ENCODE measurements at regions not wholly inside any gene's neighbourhood (a gene's known extent, or its start where the extent isn't known, plus 50 kb on each side); places are given as distances from the start of the nearest gene placed in this dataset.
"Not testable (repeated sequence)": the region's sequence is repeated elsewhere in the genome, so short reads cannot be mapped to it uniquely, and the experiment has no call there.

DNA sequence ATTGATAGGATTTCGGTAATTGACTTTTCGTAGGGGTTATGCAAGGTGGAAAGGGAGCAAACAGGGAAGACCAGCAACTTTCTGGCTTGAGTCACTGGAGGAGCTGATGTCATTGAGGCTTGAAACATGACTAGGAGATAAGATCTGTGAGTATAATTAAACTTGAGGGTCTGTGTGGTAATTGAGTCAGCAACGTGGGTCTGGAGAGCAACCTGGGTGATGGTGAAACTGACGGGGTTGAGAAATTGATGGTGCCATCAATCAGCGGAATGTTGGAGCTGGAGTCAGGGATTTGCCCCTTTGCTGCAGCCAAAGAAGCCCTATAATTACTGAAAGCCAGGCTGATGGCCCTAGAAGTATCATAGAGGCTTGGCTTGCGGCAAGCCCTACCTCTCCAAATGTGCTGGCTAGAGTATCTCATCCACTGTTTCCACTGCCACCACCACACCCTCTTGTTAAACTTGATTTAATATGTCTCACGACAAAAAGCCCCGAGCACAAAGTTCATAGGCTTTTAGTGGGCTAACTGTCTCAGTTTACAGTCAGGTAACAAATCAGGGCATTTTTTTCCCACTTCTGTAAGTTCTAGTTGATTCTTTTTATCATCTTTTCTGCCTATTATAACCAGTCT lies 186.9 kb upstream of the ELAC2 start:
- DNase-seq, result no peak

GRCh38 chr17:13202835-13203234 lies 185.0 kb upstream of the ELAC2 start:
- DNase-seq, result no peak

DNA sequence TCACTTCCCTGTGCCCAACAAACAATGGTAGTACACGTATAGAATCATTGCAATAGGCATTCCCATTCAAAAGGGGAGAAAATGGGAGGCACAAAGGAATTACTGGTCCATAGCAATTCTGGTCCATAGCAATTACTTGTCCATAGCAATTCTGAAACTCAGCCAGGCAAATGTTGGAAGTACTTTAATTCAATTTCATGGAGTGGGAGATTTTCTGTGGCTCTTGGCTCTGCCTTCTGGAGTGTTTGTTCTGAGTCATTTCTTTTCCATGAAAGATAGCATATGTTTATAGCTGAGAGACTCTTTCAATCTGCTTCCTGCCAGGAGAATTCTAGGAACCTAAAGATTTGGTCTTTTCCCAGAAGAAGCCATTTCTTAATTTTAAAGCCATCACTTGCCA lies 182.8 kb upstream of the ELAC2 start:
- no peak for DNase-seq

DNA sequence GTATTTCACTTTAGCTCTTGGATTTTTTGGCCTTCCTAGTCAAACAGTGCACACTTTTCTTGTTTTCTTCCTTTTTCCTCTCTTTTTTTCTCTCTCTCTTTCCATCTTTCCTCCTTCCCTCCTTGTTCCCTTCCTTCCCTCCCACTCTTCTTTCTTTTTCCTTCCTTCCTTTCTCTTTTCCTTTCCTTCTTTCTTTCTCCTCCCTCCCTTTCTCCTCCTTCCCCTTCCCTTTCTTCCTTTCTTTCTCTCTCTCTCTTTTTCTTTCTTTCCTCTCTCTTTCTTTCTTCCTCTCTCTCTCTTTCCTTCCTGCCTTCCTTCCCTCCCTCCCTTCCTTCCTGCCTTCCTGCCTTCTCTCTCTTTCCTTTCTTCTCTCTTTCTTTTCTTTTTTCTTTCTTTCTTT lies 181.6 kb upstream of the ELAC2 start:
- no peak for DNase-seq

DNA sequence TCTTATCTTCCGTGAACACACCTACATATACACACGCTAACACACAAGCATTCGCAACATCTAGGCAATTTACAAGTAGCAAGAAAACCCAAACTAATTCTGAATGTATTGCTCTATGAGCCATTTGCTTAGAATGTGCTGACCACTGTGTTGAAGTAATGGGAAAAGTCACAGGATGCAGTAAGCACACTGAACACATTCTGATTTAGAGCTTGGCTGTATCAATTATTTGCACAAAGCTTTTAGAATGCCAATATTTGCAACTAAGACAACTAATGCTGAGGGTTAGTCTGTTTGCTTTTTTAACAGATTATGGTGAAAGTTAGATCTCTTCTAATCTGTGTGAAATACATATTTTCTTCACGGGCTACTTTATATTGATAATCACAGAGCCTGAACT lies 179.8 kb upstream of the ELAC2 start:
- DNase-seq, result no peak

DNA sequence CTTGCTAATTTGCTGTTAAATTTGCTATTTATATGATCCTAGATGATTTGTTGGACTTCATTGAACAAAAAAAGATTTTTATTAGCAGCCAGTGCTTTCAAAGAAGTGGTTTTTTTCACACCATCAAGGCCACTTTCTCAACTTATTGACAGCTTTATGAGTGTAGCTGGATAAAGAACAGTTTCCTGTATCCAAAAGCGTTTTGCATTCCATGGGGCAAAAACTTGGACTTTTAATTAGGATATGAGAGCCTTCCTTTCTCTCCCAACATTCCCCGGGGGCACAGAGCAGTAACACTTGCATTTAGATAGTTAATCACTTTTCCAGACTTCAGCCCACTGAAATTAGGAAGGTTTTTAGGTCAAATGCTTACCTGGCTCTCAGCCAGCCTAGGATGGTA lies 177.1 kb upstream of the ELAC2 start:
- DNase-seq, result no peak

DNA sequence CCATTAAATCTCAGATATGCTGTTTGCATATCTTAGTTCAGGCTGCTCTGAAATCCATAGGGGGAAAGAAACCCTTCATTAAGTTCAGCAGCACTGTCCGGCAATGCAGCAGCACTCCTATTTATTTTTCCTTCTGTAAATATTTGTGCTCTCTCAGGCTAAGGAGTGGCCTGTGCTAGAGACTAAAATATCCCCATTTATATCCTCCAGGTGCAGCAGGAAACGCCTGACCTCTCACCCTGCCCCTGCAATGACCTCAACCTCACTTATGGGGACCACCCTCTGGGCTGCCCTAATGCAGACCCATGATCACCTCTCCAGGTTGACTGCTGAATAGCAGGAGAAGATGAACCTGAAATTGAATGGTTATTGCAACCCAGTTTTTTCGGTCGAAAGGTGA lies 165.0 kb upstream of the ELAC2 start:
- DNase-seq, result no peak

GRCh38 chr17:13182450-13182849 lies 164.6 kb upstream of the ELAC2 start:
- no peak for DNase-seq

GRCh38 chr17:13181683-13182082 lies 163.9 kb upstream of the ELAC2 start:
- DNase-seq, result no peak

- DNase-seq, result no peak
These were observed 158.6 kb upstream of the ELAC2 start for GRCh38 chr17:13176436-13176835.

- no peak for DNase-seq
These were observed 154.0 kb upstream of the ELAC2 start for GRCh38 chr17:13171790-13172189.

DNA sequence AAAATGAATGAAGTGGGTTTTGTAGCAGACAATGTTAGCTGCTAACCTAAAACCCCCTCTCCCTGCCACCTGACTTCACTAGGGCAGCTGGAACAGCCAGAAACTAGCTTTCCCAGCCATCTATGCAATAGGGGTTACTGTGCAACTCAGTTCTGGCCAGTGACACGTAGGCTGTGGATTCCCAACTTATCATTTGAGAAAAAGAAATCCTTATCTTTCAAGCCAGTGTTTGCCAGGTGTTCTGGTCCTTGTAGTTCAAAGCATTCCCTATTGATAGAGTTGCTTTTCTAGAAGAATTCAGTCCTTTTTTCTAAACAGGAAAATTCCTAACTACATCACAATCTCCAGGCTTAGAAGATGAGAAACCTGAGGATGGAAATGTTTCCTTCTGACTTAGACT lies 144.5 kb upstream of the ELAC2 start:
- DNase-seq, result no peak

DNA sequence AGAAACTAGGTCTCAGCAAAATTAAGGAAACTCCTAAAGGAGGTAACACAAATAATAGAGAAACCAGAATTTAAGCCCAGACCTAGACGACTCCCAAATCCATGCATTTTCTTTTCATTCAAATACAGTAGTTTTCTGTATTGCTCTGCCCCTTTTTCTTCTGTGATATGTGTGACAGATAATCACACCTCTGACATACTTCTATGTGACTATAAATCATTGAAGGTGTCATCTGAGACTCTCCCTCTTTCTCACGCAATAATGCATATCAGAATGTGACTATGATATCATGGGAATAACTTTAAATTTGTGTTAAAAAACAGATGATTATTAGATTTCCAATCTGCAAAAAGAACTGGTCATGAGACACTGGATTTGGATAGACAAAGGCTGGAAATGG lies 143.0 kb upstream of the ELAC2 start:
- DNase-seq, result no peak

DNA sequence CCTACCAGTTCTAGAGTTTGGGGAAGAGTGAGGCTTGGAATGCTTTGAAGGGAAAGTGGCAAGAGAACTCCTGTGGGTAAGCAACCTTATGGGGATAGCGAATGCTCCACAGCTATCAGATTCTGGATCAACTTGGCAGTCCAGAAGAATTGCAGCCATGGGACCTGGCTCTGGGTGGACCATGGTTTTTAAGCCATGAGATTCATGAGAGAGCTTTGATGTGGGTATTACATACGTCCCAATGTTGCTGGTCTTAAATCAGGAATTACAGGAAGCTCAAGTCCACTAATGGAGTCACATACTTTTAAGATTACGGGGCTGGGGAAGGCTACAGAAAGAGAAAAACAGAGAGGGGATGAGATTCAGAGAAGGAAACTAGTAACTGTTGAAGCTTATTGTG lies 142.5 kb upstream of the ELAC2 start:
- no peak for DNase-seq

- no peak for DNase-seq
These were observed 140.8 kb upstream of the ELAC2 start for GRCh38 chr17:13158494-13159240.

GRCh38 chr17:13157656-13158055 lies 139.8 kb upstream of the ELAC2 start:
- no peak for DNase-seq

DNA sequence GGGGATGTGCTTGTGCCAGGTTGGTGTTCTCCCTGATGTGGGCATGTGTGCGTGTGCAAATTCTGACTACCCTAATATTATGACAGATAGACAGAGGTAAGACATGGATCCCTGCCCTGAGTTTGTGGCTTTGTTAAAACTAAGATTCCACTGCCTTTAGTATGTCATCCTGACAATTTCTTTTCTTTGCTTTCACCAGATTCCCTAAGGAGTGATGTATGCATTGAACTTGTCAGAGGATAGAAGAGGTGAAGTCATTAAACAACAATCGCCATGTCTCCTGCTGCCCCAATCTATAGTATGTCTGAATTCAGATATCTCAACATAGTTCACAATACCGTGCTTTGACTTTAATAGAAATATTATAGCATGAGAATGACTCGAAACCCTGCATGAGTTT lies 137.1 kb upstream of the ELAC2 start:
- DNase-seq, result no peak

- DNase-seq, result no peak
These were observed 136.6 kb upstream of the ELAC2 start for GRCh38 chr17:13154398-13154797.

DNA sequence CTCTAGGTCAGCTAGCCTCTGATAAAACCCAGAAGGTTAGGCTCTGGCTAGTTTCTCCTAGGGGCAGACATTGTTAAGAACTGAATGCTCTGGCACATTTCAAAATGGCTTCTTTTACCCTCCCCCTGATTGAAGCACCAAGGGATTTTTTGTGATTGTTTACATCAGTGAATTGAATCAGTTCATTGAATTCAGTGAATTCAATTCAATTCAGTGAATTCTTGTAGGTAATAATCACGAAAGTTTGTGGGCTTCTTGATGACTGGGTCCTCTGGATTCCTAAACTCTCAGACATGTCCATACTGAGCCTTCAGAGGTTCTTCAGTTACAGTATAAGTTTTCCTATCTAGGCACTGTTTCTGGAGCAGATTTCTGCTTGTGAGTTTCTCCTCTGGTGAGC lies 135.2 kb upstream of the ELAC2 start:
- DNase-seq, result no peak

GRCh38 chr17:13152501-13152900 lies 134.7 kb upstream of the ELAC2 start:
- DNase-seq, result no peak

- DNase-seq, result not testable (repeated sequence)
These were observed 132.9 kb upstream of the ELAC2 start for GRCh38 chr17:13150738-13151137.

DNA sequence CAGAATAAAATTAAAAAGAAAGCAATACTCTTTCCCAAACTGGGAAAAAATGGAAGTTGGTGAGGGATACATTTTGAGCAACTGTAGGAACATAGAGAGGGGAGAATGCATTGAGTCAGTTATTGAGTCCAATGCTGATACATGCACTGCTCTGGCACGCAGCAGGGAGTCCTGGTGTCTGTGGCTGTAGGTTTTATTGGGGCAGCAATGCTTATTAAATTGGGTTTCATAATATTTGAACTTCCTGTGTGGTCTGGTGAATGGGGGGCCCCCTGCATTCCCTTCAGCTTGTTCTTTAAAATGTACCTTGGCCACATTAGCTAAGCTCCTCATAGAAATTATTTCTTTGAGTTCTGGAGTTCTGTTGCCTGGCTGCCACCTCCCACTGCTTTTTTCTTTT lies 125.2 kb upstream of the ELAC2 start:
- DNase-seq, result no peak

DNA sequence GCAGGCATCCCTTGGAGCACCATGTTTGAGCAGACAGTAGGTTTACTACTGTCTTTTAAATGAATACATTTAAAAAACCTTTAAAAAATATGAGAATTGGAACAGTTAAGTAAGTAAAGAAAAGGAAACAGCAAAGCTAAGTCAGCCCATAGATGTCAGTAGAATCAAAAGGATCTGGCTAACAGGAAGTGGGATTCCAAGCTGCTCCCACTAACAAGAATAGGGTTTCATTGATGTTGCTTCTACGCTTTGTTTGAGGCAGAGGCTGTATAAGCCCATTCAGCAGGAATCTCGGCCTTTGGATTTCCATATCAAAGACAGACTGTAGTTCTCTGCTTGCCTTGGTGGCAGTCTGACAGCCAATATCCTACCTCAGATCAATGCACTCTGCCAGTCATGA lies 122.9 kb upstream of the ELAC2 start:
- no peak for DNase-seq

GRCh38 chr17:13135506-13135905 lies 117.7 kb upstream of the ELAC2 start:
- DNase-seq, result no peak

DNA sequence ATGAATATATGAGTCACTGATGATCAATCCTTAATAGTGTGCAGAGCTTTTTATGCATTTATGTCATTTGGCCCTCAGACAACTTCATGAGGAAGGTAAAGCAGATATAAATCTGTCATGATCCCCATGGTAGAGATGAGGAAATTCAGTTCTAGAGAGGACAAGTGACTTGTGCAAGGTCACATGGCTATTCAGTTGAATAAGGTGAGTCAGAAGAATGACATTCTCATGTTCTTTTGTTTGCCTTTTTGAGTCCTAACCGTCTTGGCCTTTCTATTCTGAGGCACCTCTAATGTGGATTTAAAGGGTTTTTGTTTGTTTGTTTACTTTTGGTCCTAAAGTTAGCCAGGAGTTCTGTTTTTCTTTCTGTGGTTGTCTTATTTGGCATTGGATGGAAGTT lies 116.2 kb upstream of the ELAC2 start:
- DNase-seq, result no peak
